ENCODE measurements at regions not wholly inside any gene's neighbourhood (a gene's known extent, or its start where the extent isn't known, plus 50 kb on each side); places are given as distances from the start of the nearest gene placed in this dataset.

GRCh38 chr3:182698078-182698477, 95.2 kb upstream of the ATP11B start:
- Histone ChIP-seq H3K9me3 (ENCODE audit: control insufficient read depth in 2 of 3, insufficient read depth in 1 of 3, low read length in 3 of 3) (no peaks in the 10 kb centered on the region), H3K36me3 (ENCODE audit: control insufficient read depth in 2 of 3, insufficient read depth in 3 of 3, low read length in 3 of 3) (no peaks in the 10 kb centered on the region), H3K4me3 (ENCODE audit: low read length in 3 of 3) (no peak overlapping the region), H3K27me3 (ENCODE audit: control insufficient read depth, insufficient read depth, low read length) (no peaks in the 10 kb centered on the region), H3K27ac (ENCODE audit: low read depth in 2 of 2, low read length in 2 of 2) (no peak overlapping the region), H3K9ac (ENCODE audit: low read length in 3 of 3) (no peak overlapping the region), H3K4me1 (ENCODE audit: control insufficient read depth in 2 of 3, insufficient read depth in 2 of 3, low read depth in 1 of 3, low read length in 3 of 3) (no peaks in the 10 kb centered on the region)
- no peak for TF ChIP-seq CTCF (IDR thresholded peaks at IDR 0.05; ENCODE audit: borderline replicate concordance, extremely low read depth, insufficient read depth)
- FAIRE-seq (no peak), DNase-seq (no peak)
- intact Hi-C loops (cut with DNase I) = no loop called here

GRCh38 chr3:182699550-182700170, 93.6 kb upstream of the ATP11B start:
- Histone ChIP-seq H3K9ac (ENCODE audit: low read length in 3 of 3) (no peak overlapping the region), H3K27ac (ENCODE audit: low read depth in 2 of 2, low read length in 2 of 2) (no peak overlapping the region), H3K4me3 (ENCODE audit: low read length in 3 of 3) (no peak overlapping the region), H3K4me1 (ENCODE audit: control insufficient read depth in 2 of 3, insufficient read depth in 2 of 3, low read depth in 1 of 3, low read length in 3 of 3) (no peaks in the 10 kb centered on the region), H3K36me3 (ENCODE audit: control insufficient read depth in 2 of 3, insufficient read depth in 3 of 3, low read length in 3 of 3) (no peaks in the 10 kb centered on the region), H3K9me3 (ENCODE audit: control insufficient read depth in 2 of 3, insufficient read depth in 1 of 3, low read length in 3 of 3) (no peaks in the 10 kb centered on the region), H3K27me3 (ENCODE audit: control insufficient read depth, insufficient read depth, low read length) (no peaks in the 10 kb centered on the region)
- TF ChIP-seq CTCF (IDR thresholded peaks at IDR 0.05; ENCODE audit: borderline replicate concordance, extremely low read depth, insufficient read depth) = no peak
- FAIRE-seq (no peak), DNase-seq (no peak)
- intact Hi-C loops (cut with DNase I) = no loop called here

GRCh38 chr3:182702216-182702615, 91.1 kb upstream of the ATP11B start:
- no peaks in the 10 kb centered on the region for H3K36me3 ChIP-seq (ENCODE audit: control insufficient read depth in 2 of 3, insufficient read depth in 3 of 3, low read length in 3 of 3)
- no peaks in the 10 kb centered on the region for H3K27me3 ChIP-seq (ENCODE audit: control insufficient read depth, insufficient read depth, low read length)
- H3K4me3 ChIP-seq (ENCODE audit: low read length in 3 of 3) = no peak overlapping the region
- H3K9me3 ChIP-seq (ENCODE audit: control insufficient read depth in 2 of 3, insufficient read depth in 1 of 3, low read length in 3 of 3) = no peaks in the 10 kb centered on the region
- no peak for FAIRE-seq
- DNase-seq = no peak
- intact Hi-C loops (cut with DNase I) = no loop called here
- H3K9ac ChIP-seq (ENCODE audit: low read length in 3 of 3) = no peak overlapping the region
- no peaks in the 10 kb centered on the region for H3K4me1 ChIP-seq (ENCODE audit: control insufficient read depth in 2 of 3, insufficient read depth in 2 of 3, low read depth in 1 of 3, low read length in 3 of 3)
- no peak for TF ChIP-seq CTCF (IDR thresholded peaks at IDR 0.05; ENCODE audit: borderline replicate concordance, extremely low read depth, insufficient read depth)
- H3K27ac ChIP-seq (ENCODE audit: low read depth in 2 of 2, low read length in 2 of 2) = no peak overlapping the region

- Histone ChIP-seq H3K27ac (ENCODE audit: low read depth in 2 of 2, low read length in 2 of 2) (no peak overlapping the region), H3K9me3 (ENCODE audit: control insufficient read depth in 2 of 3, insufficient read depth in 1 of 3, low read length in 3 of 3) (no peaks in the 10 kb centered on the region), H3K4me3 (ENCODE audit: low read length in 3 of 3) (no peak overlapping the region), H3K4me1 (ENCODE audit: control insufficient read depth in 2 of 3, insufficient read depth in 2 of 3, low read depth in 1 of 3, low read length in 3 of 3) (no peaks in the 10 kb centered on the region), H3K9ac (ENCODE audit: low read length in 3 of 3) (no peak overlapping the region), H3K36me3 (ENCODE audit: control insufficient read depth in 2 of 3, insufficient read depth in 3 of 3, low read length in 3 of 3) (no peaks in the 10 kb centered on the region), H3K27me3 (ENCODE audit: control insufficient read depth, insufficient read depth, low read length) (no peaks in the 10 kb centered on the region)
- intact Hi-C loops (cut with DNase I) = no loop called here
- no peak for TF ChIP-seq CTCF (IDR thresholded peaks at IDR 0.05; ENCODE audit: borderline replicate concordance, extremely low read depth, insufficient read depth)
- FAIRE-seq = no peak
- DNase-seq = no peak
These were observed 90.1 kb upstream of the ATP11B start for GRCh38 chr3:182703233-182703632.

Measured in kidney (tissue), 13 donors.